HTR-8/SVneo (cell line): ENCODE measurements at regions not wholly inside any gene's neighbourhood (a gene's known extent, or its start where the extent isn't known, plus 50 kb on each side); places are given as distances from the start of the nearest gene placed in this dataset.
"Not testable (repeated sequence)": the region's sequence is repeated elsewhere in the genome, so short reads cannot be mapped to it uniquely, and the experiment has no call there.

Source experiments
- DNase-seq: peaks from one replicate; pipeline ENCODE4 v3.0.0; 2011; ENCODE audit warnings: low spot score, mixed read lengths; ENCODE audit not compliant: insufficient read length
- FAIRE-seq: peaks from 2 replicates; lab custom pipeline; 2011; peaks lifted over from hg19 to GRCh38; lab: Jason Lieb, UNC

DNA sequence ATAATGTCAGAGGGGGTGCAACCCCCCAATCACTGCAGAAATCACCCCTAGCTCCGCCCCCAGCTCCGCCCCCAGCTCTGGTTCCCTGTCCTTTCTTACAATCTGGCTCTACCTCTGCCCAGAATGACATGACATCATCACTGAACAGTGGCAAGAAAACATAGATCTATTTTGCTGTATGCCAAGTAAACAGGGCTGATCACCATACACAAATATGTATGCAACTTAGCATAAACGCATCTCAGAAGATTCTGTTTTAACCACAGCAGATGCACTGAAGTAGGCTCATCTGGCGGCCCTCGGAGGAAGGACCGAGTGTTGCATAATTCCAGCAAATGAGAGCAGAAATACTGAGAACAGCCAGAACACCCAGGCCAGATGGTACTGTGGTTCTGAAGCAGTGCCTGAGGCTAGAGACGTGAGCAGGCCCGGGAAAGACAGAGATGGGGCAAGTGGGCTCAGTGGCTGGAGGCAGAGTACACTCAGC is 293.3 kb upstream of the KLF14 start:
- DNase-seq, result no peak
- FAIRE-seq, result no peak

- FAIRE-seq (no peak), DNase-seq (no peak)
Measured at GRCh38 chr7:131028295-131028694, 294.3 kb upstream of the KLF14 start.

GRCh38 chr7:131029002-131029401 is 295.0 kb upstream of the KLF14 start:
- DNase-seq (no peak), FAIRE-seq (no peak)

DNA sequence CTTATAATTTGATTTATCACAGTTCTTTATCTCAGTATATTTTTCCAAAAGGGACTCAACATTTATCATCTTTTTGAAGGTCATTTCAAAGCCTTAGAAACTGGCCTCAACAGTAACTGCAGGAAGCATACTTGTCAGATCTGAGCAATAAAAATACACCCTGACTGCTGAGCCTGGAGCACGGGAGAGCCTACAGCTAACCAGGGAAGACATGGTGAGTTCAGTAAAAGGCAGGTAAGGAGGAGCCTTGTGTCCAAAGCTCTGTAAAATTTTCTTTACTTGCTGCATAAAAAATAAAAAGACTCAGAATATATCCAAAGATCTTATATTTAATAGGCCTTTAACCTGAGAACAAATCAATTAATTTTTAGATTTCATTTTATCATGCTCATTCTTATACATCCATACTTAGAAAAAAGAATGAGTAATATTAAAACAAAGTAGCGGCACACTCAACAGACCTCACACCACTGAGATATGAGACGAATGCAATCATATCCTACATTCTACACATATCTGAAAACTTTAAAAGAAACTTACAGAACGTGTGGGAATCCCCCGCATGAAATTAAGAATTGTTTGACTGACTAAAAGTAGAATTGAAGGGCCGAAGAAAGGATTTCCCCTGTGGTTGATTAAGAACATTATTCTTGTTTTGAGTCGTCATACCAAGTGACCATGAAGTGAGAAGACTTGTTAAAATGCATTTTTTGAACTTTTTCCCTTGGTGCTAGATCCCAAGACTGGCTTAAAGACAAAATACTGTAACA is 296.4 kb upstream of the MKLN1 start:
- FAIRE-seq, result no peak
- no peak for DNase-seq

DNA sequence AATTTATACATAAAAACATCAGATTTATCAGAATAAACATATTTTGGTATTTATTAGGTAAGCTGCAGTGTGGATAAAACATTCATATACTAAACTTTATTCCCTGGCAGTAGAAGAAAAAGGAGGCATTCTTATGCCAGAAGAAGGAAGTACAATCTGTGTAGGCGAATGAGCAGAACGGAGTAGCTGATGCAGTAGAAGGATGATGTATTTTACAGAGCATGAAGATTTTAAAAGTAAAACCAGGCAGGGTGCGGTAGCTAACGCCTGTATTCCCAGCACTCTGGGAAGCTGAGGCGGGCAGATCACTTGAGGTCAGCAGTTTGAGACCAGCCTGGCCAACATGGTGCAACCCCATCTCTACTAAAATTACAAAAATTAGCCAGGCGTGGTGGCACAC is 294.9 kb upstream of the MKLN1 start:
- DNase-seq, result no peak
- no peak for FAIRE-seq

DNA sequence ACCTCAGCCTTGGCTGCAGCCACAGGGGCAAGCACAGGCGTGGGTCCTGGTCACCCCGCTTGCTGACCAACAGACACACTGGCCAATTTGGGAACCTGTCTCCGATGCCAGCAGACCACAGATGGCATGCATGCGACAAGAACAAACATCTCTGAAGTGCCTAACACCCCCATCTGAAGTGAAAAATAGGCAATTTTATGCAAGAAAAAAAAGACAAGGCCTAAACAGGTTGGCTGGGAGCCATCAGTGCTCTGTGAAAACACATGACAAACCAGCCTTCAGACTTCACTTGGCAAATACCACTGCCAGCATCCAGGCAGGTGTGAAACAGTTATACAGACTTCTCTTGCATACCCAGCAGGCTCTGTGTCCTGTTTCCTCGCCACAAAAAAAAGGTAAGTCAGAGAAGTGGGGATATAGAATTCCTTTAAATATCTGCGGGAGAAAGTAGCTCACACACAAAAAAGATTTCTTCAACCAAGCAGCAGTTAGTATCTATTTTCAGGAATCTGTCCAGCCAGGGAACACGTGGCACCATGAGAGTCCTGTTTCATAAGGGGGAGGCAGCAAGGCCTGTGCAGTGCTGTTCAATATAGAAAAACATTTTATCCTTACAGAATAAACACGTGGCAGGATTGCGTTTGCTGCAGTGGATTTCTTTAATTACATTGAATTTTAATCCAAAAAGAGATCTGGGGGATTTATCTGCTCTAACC is 293.4 kb upstream of the MKLN1 start:
- FAIRE-seq (no peak), DNase-seq (no peak)

GRCh38 chr7:131035088-131035770 is 292.4 kb upstream of the MKLN1 start:
- DNase-seq, result no peak
- no peak for FAIRE-seq

DNA sequence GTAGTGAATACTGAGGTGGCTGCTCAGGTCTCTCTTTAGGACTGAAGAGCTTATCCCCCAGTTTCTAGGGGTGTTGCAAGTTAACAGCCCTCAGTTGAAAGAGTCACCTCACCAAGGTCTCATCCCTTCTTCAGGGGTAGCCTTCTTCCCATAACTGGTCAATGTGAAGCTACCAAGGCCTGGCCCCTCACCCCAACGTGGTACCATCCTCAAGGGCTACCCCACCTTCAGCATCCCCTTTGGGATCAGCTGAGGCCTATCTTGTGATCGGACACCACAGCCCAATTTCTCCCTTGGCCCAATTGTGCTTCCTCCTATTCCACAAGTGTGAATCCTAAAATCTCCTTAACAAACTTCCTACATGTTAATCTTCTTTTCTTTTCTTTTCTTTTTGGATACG is 289.5 kb upstream of the MKLN1 start:
- no peak for DNase-seq
- no peak for FAIRE-seq

DNA sequence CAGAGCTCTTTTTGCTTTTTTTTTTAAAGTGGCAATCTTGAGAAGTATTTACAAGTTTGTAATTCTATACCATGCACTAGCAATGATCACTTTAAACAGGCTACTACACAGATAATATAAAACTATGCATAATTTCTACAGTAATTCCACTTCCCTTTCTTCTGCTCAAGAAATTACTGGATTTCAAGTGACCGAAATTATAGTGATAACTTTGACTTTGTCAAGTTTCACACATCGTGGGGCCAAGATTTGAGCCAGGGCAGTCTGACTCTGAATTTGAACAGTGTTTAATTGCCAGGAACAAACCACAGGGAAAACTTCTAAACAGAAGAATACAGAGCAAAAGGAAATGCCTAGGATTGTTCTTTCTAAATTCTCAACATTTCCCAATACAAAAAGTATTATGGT is 288.3 kb upstream of the MKLN1 start:
- FAIRE-seq, result no peak
- DNase-seq, result no peak

- DNase-seq (no peak), FAIRE-seq (no peak)
Measured at GRCh38 chr7:131039836-131040235, 287.8 kb upstream of the MKLN1 start.

- FAIRE-seq, result no peak
- peak; percentile 64 for DNase-seq
Measured at GRCh38 chr7:131040467-131040932, 287.2 kb upstream of the MKLN1 start.

DNA sequence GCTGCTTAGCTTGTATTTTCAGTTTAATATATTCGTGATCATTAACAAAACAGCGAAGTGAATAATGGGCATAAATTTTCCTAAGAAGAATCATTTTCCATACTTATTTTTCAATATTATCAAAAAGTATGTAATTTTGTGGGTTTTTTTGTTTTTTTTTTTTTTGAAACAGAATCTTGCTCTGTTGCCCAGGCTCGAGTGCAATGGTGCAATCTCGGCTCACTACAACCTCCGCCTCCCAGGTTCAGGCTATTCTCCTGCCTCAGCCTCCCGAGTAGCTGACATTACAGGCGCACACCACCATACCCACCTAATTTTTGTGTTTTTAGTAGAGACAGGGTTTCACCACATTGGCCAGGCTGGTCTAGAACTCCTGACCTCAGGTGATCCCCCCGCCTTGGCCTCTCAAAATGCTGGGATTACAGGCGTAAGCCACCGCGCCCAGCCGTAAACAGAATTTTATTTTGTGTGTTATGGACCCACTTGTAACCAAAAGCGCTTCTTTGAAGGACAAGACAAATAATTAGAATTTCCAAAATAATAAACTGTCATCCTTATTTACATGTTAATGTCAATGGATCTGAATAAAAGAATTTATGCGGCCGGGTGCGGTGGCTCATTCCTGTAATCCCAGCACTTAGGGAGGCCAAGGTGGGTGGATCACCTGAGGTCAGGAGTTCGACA is 286.5 kb upstream of the MKLN1 start:
- DNase-seq, FAIRE-seq: not testable (repeated sequence)

GRCh38 chr7:131042269-131043160 is 285.2 kb upstream of the MKLN1 start:
- DNase-seq (no peak), FAIRE-seq (no peak)

- no peak for DNase-seq
- FAIRE-seq, result no peak
Measured at GRCh38 chr7:131045526-131045925, 282.1 kb upstream of the MKLN1 start.

DNA sequence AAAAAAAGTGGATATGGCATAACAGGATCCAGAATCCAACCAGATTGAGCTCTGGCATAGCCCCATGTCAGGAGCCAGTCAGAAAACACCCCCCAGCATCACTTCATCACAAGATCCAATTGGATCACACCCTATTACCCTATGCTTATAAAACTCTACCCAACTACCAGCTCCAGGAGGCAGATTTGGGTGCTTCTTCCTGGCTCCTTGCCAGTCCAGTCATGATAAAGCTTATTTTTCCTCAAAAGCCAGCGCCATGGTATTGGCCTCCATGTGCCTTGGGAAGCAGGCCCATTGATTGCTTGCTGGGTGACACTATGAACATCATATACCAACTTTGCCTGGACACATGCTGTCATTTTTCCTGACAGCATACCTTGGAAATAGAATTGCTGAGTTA is 281.4 kb upstream of the MKLN1 start:
- FAIRE-seq (no peak), DNase-seq (no peak)

- FAIRE-seq, result no peak
- DNase-seq, result no peak
Measured at GRCh38 chr7:131047651-131048304, 279.9 kb upstream of the MKLN1 start.

- FAIRE-seq (no peak), DNase-seq (no peak)
Measured at GRCh38 chr7:131051304-131051703, 276.4 kb upstream of the MKLN1 start.

GRCh38 chr7:131052285-131052904 is 275.3 kb upstream of the MKLN1 start:
- FAIRE-seq (no peak), DNase-seq (no peak)
